ENCODE measurements at regions not wholly inside any gene's neighbourhood (a gene's known extent, or its start where the extent isn't known, plus 50 kb on each side); places are given as distances from the start of the nearest gene placed in this dataset.
"Not testable (repeated sequence)": the region's sequence is repeated elsewhere in the genome, so short reads cannot be mapped to it uniquely, and the experiment has no call there.

DNA sequence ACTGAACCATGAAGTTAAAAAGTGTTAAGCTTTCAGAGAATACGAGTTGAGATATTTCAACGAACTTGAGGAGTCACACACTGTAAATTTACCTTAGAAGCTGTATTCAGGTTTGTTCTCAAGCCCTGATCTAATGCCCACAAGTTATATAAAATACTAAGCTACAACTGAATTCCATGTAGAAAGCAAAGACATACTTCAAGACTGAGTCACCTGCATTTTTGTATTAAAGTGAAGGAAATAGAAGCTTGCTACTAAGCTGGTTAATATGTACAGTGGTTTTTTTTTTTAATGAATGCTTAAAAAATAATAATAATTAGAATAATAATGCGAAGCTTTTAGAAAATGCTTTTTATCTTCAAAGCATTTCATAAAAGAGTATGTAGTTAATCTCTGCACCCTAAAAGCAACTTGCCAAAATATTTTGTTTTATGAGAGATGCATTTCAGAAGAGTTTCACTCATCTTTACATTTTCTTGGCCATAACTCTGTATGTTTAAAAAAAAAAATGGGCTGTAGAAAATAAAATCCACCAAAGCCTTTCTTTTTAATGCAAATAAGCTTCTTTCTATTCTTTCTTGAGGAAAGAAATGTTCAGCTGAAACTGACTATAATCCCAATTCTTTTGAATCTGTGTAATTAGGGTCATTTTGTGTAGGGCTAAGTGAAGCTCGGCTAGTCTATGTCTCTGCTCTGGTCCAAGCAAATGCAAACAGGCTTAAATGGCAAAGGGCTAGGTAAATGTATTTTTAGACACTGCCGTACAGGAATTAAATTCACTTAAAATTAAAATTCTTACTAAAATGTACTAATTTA is 1047.5 kb upstream of the FLRT2 start (continued):
- TF ChIP-seq ZNF548 (tag by site-specific recombination; IDR thresholded peaks at IDR 0.05) (no peak), ZNF514 (tag by site-specific recombination; IDR thresholded peaks at IDR 0.05) (no peak), OSR2 (tag by site-specific recombination; IDR thresholded peaks at IDR 0.05) (no peak), WT1 (tag by site-specific recombination; IDR thresholded peaks at IDR 0.05) (no peak)

DNA sequence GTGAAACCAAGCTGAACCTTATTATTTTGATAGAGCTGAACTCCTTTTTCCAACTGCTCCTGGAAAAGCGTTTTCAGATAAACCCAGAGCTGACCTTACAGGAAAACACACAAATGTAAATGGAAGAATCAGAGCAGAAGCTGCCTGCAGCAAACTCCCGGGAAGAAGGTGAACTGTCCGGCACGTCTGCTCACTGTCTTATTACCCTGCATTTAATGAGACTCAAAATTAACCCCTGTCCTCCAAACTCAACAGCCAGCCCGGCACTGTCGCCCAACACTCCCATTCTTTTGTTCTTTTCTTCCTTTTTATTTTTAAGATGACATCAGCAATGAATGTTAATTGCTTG is 1046.9 kb upstream of the FLRT2 start:
- Histone ChIP-seq H3K4me1 (ENCODE audit: control insufficient read depth, insufficient read depth, low read length) (no peaks in the 10 kb centered on the region), H3K36me3 (ENCODE audit: control insufficient read depth in 2 of 2, insufficient read depth in 1 of 2, low read length in 2 of 2) (no peaks in the 10 kb centered on the region), H3K27ac (ENCODE audit: extremely low read depth, low read depth, low read length) (no peak overlapping the region), H3K4me3 (ENCODE audit: low read depth, low read length) (no peak overlapping the region), H3K9me3 (ENCODE audit: control insufficient read depth, insufficient read depth, low read depth, low read length) (no peaks in the 10 kb centered on the region)
- TF ChIP-seq, protein P1, sequence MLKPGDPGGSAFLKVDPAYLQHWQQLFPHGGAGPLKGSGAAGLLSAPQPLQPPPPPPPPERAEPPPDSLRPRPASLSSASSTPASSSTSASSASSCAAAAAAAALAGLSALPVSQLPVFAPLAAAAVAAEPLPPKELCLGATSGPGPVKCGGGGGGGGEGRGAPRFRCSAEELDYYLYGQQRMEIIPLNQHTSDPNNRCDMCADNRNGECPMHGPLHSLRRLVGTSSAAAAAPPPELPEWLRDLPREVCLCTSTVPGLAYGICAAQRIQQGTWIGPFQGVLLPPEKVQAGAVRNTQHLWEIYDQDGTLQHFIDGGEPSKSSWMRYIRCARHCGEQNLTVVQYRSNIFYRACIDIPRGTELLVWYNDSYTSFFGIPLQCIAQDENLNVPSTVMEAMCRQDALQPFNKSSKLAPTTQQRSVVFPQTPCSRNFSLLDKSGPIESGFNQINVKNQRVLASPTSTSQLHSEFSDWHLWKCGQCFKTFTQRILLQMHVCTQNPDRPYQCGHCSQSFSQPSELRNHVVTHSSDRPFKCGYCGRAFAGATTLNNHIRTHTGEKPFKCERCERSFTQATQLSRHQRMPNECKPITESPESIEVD (tag by site-specific recombination; IDR thresholded peaks at IDR 0.05): no peak
- ChIA-PET CTCF (interaction anchor here (0.5 kb wide), 1 partner anchor 1954 kb away, joined by 3 read pairs; no protein-coding TSS in a partner anchor), POLR2A (no interaction called here)

DNA sequence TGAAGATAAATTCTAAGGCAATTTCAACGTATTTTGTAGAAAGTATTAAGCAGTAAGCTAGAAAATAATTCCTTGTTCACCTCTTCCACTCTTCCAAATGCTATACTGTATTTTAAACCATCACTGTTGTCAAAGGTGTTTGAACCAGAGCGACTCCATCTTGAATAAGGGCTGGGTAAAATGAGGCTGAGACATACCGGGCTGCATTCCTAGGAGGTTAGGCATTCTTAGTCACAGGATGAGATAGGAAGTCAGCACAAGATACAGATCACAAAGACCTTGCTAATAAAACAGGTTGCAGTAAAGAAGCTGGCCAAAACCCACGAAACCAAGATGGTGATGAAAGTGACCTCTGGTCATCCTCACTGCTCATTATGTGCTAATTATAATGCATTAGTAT is 1045.7 kb upstream of the FLRT2 start:
- H3K4me3 ChIP-seq (ENCODE audit: low read depth, low read length); H3K4me1 ChIP-seq (ENCODE audit: control insufficient read depth, insufficient read depth, low read length); CTCF ChIA-PET; H3K9me3 ChIP-seq (ENCODE audit: control insufficient read depth, insufficient read depth, low read depth, low read length); H3K36me3 ChIP-seq (ENCODE audit: control insufficient read depth in 2 of 2, insufficient read depth in 1 of 2, low read length in 2 of 2); H3K27ac ChIP-seq (ENCODE audit: extremely low read depth, low read depth, low read length); POLR2A ChIA-PET: not testable (repeated sequence)

DNA sequence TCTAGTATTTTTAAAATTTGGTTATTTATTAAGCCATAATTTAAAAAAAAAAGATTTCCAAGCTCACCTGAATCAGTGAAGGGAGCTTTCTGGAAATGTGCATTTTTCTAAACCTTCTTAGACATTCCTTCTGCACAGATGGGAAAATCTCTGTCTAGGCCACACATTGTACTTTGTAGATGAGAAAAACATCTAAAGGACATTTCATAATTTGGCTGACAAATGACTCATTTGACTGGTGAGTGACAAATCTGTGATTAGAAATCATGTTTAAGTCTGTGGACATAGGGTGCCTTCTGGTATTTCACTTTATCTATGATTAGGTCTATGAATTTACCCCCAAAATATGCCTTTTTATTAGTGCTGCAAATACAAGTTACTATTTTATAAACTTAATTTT is 1044.9 kb upstream of the FLRT2 start:
- ChIA-PET CTCF (interaction anchor here (0.7 kb wide), 1 partner anchor 930 kb away, joined by 5 read pairs; no protein-coding TSS in a partner anchor), POLR2A (no interaction called here)
- H3K36me3 ChIP-seq (ENCODE audit: control insufficient read depth in 2 of 2, insufficient read depth in 1 of 2, low read length in 2 of 2): no peaks in the 10 kb centered on the region
- H3K27ac ChIP-seq (ENCODE audit: extremely low read depth, low read depth, low read length): no peak overlapping the region
- no peak overlapping the region for H3K4me3 ChIP-seq (ENCODE audit: low read depth, low read length)
- no peaks in the 10 kb centered on the region for H3K4me1 ChIP-seq (ENCODE audit: control insufficient read depth, insufficient read depth, low read length)
- no peaks in the 10 kb centered on the region for H3K9me3 ChIP-seq (ENCODE audit: control insufficient read depth, insufficient read depth, low read depth, low read length)
- TF ChIP-seq, protein P2, sequence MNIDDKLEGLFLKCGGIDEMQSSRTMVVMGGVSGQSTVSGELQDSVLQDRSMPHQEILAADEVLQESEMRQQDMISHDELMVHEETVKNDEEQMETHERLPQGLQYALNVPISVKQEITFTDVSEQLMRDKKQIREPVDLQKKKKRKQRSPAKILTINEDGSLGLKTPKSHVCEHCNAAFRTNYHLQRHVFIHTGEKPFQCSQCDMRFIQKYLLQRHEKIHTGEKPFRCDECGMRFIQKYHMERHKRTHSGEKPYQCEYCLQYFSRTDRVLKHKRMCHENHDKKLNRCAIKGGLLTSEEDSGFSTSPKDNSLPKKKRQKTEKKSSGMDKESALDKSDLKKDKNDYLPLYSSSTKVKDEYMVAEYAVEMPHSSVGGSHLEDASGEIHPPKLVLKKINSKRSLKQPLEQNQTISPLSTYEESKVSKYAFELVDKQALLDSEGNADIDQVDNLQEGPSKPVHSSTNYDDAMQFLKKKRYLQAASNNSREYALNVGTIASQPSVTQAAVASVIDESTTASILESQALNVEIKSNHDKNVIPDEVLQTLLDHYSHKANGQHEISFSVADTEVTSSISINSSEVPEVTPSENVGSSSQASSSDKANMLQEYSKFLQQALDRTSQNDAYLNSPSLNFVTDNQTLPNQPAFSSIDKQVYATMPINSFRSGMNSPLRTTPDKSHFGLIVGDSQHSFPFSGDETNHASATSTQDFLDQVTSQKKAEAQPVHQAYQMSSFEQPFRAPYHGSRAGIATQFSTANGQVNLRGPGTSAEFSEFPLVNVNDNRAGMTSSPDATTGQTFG (tag by site-specific recombination; IDR thresholded peaks at IDR 0.05; ENCODE audit: borderline replicate concordance): no peak
- no peak for TF ChIP-seq ZFP69B (tag by site-specific recombination; IDR thresholded peaks at IDR 0.05)
- TF ChIP-seq ZSCAN23 (tag by site-specific recombination; IDR thresholded peaks at IDR 0.05): no peak
- TF ChIP-seq BCL11A (tag by site-specific recombination; IDR thresholded peaks at IDR 0.05; ENCODE audit: low read depth): no peak
- no peak for TF ChIP-seq ZNF366 (tag by site-specific recombination; conservative IDR thresholded peaks at IDR 0.05)
- no peak for TF ChIP-seq KLF16 (tag by site-specific recombination; IDR thresholded peaks at IDR 0.05)
- no peak for TF ChIP-seq ZBTB1 (tag by site-specific recombination; IDR thresholded peaks at IDR 0.05)

DNA sequence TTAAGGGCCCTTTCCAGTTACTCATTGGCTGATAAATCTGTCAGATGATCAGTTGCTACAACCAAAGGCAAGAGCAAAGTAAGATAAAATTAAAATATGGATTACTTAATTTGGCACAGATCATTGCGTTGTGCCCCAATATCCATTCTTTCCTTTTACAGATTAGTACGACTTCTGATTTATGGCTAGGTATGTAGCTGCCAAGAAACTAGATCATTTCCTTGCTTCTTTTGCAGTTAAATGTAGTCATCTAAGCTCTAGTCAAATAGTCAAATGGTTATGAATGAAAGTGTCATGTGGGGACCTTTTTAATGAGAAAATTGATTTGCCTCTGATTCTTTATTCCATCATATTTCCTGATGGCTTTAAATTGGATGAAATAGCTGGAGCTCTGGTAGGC is 1039.9 kb upstream of the FLRT2 start:
- POLR2A ChIA-PET: no interaction called here
- no peaks in the 10 kb centered on the region for H3K9me3 ChIP-seq (ENCODE audit: control insufficient read depth, insufficient read depth, low read depth, low read length)
- no peaks in the 10 kb centered on the region for H3K36me3 ChIP-seq (ENCODE audit: control insufficient read depth in 2 of 2, insufficient read depth in 1 of 2, low read length in 2 of 2)
- no peaks in the 10 kb centered on the region for H3K4me1 ChIP-seq (ENCODE audit: control insufficient read depth, insufficient read depth, low read length)
- H3K27ac ChIP-seq (ENCODE audit: extremely low read depth, low read depth, low read length): no peak overlapping the region
- CTCF ChIA-PET: no interaction called here
- H3K4me3 ChIP-seq (ENCODE audit: low read depth, low read length): no peak overlapping the region
- TF ChIP-seq, protein P3, sequence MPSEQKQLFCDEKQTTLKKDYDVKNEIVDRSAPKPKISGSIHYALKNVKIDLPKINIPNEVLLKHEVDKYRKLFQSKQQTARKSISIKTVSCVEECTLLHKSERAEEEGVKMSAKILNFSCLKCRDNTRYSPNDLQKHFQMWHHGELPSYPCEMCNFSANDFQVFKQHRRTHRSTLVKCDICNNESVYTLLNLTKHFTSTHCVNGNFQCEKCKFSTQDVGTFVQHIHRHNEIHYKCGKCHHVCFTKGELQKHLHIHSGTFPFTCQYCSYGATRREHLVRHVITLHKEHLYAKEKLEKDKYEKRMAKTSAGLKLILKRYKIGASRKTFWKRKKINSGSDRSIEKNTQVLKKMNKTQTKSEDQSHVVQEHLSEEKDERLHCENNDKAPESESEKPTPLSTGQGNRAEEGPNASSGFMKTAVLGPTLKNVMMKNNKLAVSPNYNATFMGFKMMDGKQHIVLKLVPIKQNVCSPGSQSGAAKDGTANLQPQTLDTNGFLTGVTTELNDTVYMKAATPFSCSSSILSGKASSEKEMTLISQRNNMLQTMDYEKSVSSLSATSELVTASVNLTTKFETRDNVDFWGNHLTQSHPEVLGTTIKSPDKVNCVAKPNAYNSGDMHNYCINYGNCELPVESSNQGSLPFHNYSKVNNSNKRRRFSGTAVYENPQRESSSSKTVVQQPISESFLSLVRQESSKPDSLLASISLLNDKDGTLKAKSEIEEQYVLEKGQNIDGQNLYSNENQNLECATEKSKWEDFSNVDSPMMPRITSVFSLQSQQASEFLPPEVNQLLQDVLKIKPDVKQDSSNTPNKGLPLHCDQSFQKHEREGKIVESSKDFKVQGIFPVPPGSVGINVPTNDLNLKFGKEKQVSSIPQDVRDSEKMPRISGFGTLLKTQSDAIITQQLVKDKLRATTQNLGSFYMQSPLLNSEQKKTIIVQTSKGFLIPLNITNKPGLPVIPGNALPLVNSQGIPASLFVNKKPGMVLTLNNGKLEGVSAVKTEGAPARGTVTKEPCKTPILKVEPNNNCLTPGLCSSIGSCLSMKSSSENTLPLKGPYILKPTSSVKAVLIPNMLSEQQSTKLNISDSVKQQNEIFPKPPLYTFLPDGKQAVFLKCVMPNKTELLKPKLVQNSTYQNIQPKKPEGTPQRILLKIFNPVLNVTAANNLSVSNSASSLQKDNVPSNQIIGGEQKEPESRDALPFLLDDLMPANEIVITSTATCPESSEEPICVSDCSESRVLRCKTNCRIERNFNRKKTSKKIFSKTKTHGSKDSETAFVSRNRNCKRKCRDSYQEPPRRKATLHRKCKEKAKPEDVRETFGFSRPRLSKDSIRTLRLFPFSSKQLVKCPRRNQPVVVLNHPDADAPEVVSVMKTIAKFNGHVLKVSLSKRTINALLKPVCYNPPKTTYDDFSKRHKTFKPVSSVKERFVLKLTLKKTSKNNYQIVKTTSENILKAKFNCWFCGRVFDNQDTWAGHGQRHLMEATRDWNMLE (tag by site-specific recombination; conservative IDR thresholded peaks at IDR 0.05; ENCODE audit: low read depth): no peak
- TF ChIP-seq ZNF239 (tag by site-specific recombination; IDR thresholded peaks at IDR 0.05) (no peak), ZNF169 (tag by site-specific recombination; IDR thresholded peaks at IDR 0.05) (no peak), ZNF426 (tag by site-specific recombination; IDR thresholded peaks at IDR 0.05) (no peak)
